Endothelial cell of umbilical vein (primary cell): ENCODE measurements at regions not wholly inside any gene's neighbourhood (a gene's known extent, or its start where the extent isn't known, plus 50 kb on each side); places are given as distances from the start of the nearest gene placed in this dataset.

Source experiments
- BruUV-seq: library from RNA; stranded (reverse); fragments of 400-500 nt; replicated peaks from 2 replicates; lab custom pipeline; 2021; lab: Mats Ljungman, UMichigan
- CTCF ChIA-PET: fragments of 300-600, 350-600 bp; sonication (Branson Sonifier 250); formaldehyde crosslinking; loops from one replicate; lab custom pipeline; 2021; ENCODE audit warnings: antibody characterized with exemption, inconsistent platforms; lab: Charles Lee
- POLR2A ChIA-PET: fragments of 300-600, 350-600 bp; sonication (Branson Sonifier 250); formaldehyde crosslinking; loops from one replicate; lab custom pipeline; 2021; ENCODE audit warnings: antibody characterized with exemption, inconsistent platforms; lab: Charles Lee
- DNase-seq: peaks from one replicate; pipeline ENCODE4 v3.0.0-alpha.2; 2011; ENCODE audit warnings: low read depth, low spot score
- FAIRE-seq: peaks from 2 replicates; lab custom pipeline; 2011; peaks lifted over from hg19 to GRCh38; lab: Jason Lieb, UNC
- H2AFZ ChIP-seq: 2 replicates; pipeline ENCODE4 v1.6.0; 2012; ENCODE audit warnings: low read depth, low read length, control low read depth, inconsistent platforms
- H3K27ac ChIP-seq: 2 replicates; pipeline ENCODE4 v1.5.1; 2011; ENCODE audit warnings: low read depth, mild to moderate bottlenecking, control low read depth, low read length, moderate library complexity; ENCODE audit not compliant: insufficient read depth
- H3K27me3 ChIP-seq, 2 experiments: 2 replicates each; pipeline versions ENCODE4 v1.6.0 to v1.6.1; 2011; ENCODE audit warnings: low read length in 2 of 2, mixed read lengths in 1 of 2; ENCODE audit not compliant: control insufficient read depth in 2 of 2, insufficient read depth in 2 of 2
- H3K36me3 ChIP-seq, 2 experiments: 2 replicates in 1 of 2; 3 replicates in 1 of 2; pipeline ENCODE4 v1.5.1; 2011; ENCODE audit warnings: low read length in 2 of 2, mild to moderate bottlenecking in 1 of 2, moderate library complexity in 1 of 2; ENCODE audit not compliant: control insufficient read depth in 2 of 2, insufficient read depth in 2 of 2; ENCODE audit errors: extremely low read depth in 1 of 2
- H3K4me1 ChIP-seq: 3 replicates; pipeline ENCODE4 v1.5.1; 2011; ENCODE audit warnings: mild to moderate bottlenecking, low read length; ENCODE audit not compliant: control insufficient read depth, insufficient read depth; ENCODE audit errors: extremely low read depth
- H3K4me2 ChIP-seq: 2 replicates; pipeline ENCODE4 v1.6.1; 2011; ENCODE audit warnings: low read length, control low read depth, mixed read lengths; ENCODE audit not compliant: insufficient read depth
- H3K4me3 ChIP-seq, 3 experiments: fragments of 200-600 bp in 1 of 3; sonication (generic), shearing (Covaris generic) in 1 of 3; replicated peaks in 1 of 3; 2 replicates each; pipeline ENCODE4 v1.5.1; 2011 to 2016; ENCODE audit warnings: control low read depth in 3 of 3, low read length in 3 of 3, mild to moderate bottlenecking in 2 of 3, inconsistent platforms in 1 of 3, low read depth in 1 of 3, moderate library complexity in 1 of 3; ENCODE audit not compliant: insufficient read depth in 1 of 3
- H3K79me2 ChIP-seq: 2 replicates; pipeline ENCODE4 v1.6.0; 2012; ENCODE audit warnings: low read length, inconsistent platforms; ENCODE audit not compliant: control insufficient read depth, insufficient read depth
- H3K9ac ChIP-seq: replicated peaks from 2 replicates; pipeline ENCODE3; 2011; ENCODE audit warnings: low read length, control low read depth; ENCODE audit not compliant: insufficient read depth; ENCODE audit errors: extremely low read depth
- H3K9me1 ChIP-seq: replicated peaks from 3 replicates; pipeline ENCODE4 v1.6.0; 2011; ENCODE audit warnings: mild to moderate bottlenecking, low read length; ENCODE audit not compliant: control insufficient read depth, insufficient read depth; ENCODE audit errors: extremely low read depth
- H3K9me3 ChIP-seq: replicated peaks from 2 replicates; pipeline ENCODE4 v1.5.1; 2012; ENCODE audit warnings: low read length, inconsistent platforms; ENCODE audit not compliant: control insufficient read depth, insufficient read depth
- H4K20me1 ChIP-seq: replicated peaks from 2 replicates; pipeline ENCODE3; 2011; ENCODE audit warnings: mild to moderate bottlenecking, low read length; ENCODE audit not compliant: control insufficient read depth, insufficient read depth; ENCODE audit errors: extremely low read depth
- FOS ChIP-seq: IDR thresholded peaks from 2 replicates; pipeline ENCODE4 v1.6.1; 2011; ENCODE audit warnings: mild to moderate bottlenecking, low read length, moderate library complexity, borderline replicate concordance; ENCODE audit not compliant: insufficient read depth
- GATA2 ChIP-seq: IDR thresholded peaks from 2 replicates; pipeline ENCODE4 v1.7.0; 2011; ENCODE audit warnings: low read depth, mild to moderate bottlenecking, moderate library complexity, mixed read lengths, low read length; ENCODE audit not compliant: insufficient read length, insufficient read depth
- JUN ChIP-seq: IDR thresholded peaks from 2 replicates; pipeline ENCODE4 v1.6.1; 2011; ENCODE audit warnings: borderline replicate concordance, low read depth; ENCODE audit not compliant: insufficient read length, insufficient read depth
- MYC ChIP-seq: IDR thresholded peaks from one replicate; pipeline ENCODE4 v1.6.1; 2011; ENCODE audit warnings: mild to moderate bottlenecking, low read depth, low read length
- POLR2A ChIP-seq: IDR thresholded peaks from 2 replicates; pipeline ENCODE4 v1.6.1; 2012; ENCODE audit warnings: low read depth, mild to moderate bottlenecking, control low read depth, low read length
- POLR2AphosphoS5 ChIP-seq: IDR thresholded peaks from 2 replicates; pipeline ENCODE4 v1.6.1; 2012; ENCODE audit warnings: low read depth, mild to moderate bottlenecking, control low read depth, low read length, moderate library complexity; ENCODE audit not compliant: insufficient read depth
- dilution Hi-C: fragments of 300-500 bp; cut with MboI; formaldehyde crosslinking; loops from one replicate; pipeline ENCODE4 v1.15.0; 2019; ENCODE audit warnings: low sequenced_read_pairs; ENCODE audit not compliant: extremely low pct_ligation_motif_present
- intact Hi-C: fragments of 100-400 bp; cut with micrococcal nuclease; formaldehyde crosslinking; loops from one replicate; pipeline ENCODE4 v1.10.0; 2022
- TF ChIP-seq, protein P1 (sequence below): IDR thresholded peaks from 2 replicates; pipeline ENCODE4 v1.6.1; 2011; ENCODE audit not compliant: insufficient read depth, insufficient read length

DNA sequence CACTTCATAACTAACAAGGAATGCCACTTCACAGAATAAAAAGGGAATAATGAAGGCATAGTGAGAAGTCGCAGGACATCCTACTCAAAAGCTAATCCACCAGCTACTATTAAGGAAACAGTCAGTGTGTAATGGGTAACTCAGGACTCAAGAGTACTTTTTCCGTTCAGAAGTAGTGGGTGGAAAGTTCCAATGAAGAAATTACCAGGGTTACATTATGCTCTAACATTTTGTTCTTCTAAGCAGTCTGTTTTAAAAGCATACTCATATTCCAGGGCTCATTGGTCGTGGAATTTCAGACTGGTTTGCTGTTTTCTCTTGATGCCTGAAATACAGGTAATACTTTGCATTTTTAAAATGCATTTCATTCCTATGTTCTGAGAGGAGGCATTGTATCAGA, 222.4 kb upstream of the IRS2 start:
- H3K4me2 ChIP-seq: no peak overlapping the region
- H3K9me1 ChIP-seq: no peaks in the 10 kb centered on the region
- H3K79me2 ChIP-seq: no peaks in the 10 kb centered on the region
- H3K27ac ChIP-seq: no peak overlapping the region
- no peaks in the 10 kb centered on the region for H4K20me1 ChIP-seq
- ChIA-PET CTCF (no interaction called here), POLR2A (no interaction called here)
- BruUV-seq: no TSS peak
- no peak for DNase-seq
- H3K4me3 ChIP-seq: no peak overlapping the region
- dilution Hi-C loops: no loop called here
- TF ChIP-seq FOS: no peak
- intact Hi-C loops: no loop called here
- H2AFZ ChIP-seq: no peak overlapping the region
- no peak overlapping the region for H3K9ac ChIP-seq
- no peaks in the 10 kb centered on the region for H3K36me3 ChIP-seq
- no peak for FAIRE-seq
- no peaks in the 10 kb centered on the region for H3K27me3 ChIP-seq
- no peaks in the 10 kb centered on the region for H3K9me3 ChIP-seq
- peaks cover 6% of the 10 kb centered on the region for H3K4me1 ChIP-seq

GRCh38 chr13:110006304-110006703, 219.9 kb upstream of the IRS2 start:
- Histone ChIP-seq H3K4me1 (no peaks in the 10 kb centered on the region), H3K4me3 (no peak overlapping the region), H3K36me3 (no peaks in the 10 kb centered on the region), H3K4me2 (no peak overlapping the region), H3K27ac (no peak overlapping the region), H3K9me1 (no peaks in the 10 kb centered on the region), H4K20me1 (no peaks in the 10 kb centered on the region), H3K9ac (no peak overlapping the region), H2AFZ (no peak overlapping the region), H3K79me2 (no peaks in the 10 kb centered on the region), H3K9me3 (no peaks in the 10 kb centered on the region), H3K27me3 (no peaks in the 10 kb centered on the region)
- POLR2A ChIA-PET: no interaction called here
- BruUV-seq: no TSS peak
- TF ChIP-seq POLR2A (no peak), FOS (no peak), MYC (no peak), JUN (no peak), POLR2AphosphoS5 (no peak), GATA2 (no peak)
- TF ChIP-seq, protein P1, sequence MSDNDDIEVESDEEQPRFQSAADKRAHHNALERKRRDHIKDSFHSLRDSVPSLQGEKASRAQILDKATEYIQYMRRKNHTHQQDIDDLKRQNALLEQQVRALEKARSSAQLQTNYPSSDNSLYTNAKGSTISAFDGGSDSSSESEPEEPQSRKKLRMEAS: no peak
- DNase-seq (no peak), FAIRE-seq (no peak)
- dilution Hi-C loops: no loop called here
- intact Hi-C loops: no loop called here
- CTCF ChIA-PET: no interaction called here
